ENCODE measurements at regions not wholly inside any gene's neighbourhood (a gene's known extent, or its start where the extent isn't known, plus 50 kb on each side); places are given as distances from the start of the nearest gene placed in this dataset.

GRCh38 chr6:123747515-123747914 lies 56.1 kb upstream of the NKAIN2 start:
- Histone ChIP-seq H3K27me3 (replicated peaks; ENCODE audit: control insufficient read depth, insufficient read depth, low read length) (no peaks in the 10 kb centered on the region), H3K4me3 (replicated peaks; ENCODE audit: low read depth, low read length) (no peak overlapping the region), H3K36me3 (ENCODE audit: control insufficient read depth, insufficient read depth, low read length) (no peaks in the 10 kb centered on the region)
- no peak for DNase-seq (ENCODE audit: extremely low read depth, insufficient read length)
- TF ChIP-seq CTCF (IDR thresholded peaks at IDR 0.05; ENCODE audit: insufficient read depth, low read length, poor library complexity, severe bottlenecking) = no peak

- Histone ChIP-seq H3K4me3 (replicated peaks; ENCODE audit: low read depth, low read length) (no peak overlapping the region), H3K36me3 (ENCODE audit: control insufficient read depth, insufficient read depth, low read length) (no peaks in the 10 kb centered on the region), H3K27me3 (replicated peaks; ENCODE audit: control insufficient read depth, insufficient read depth, low read length) (no peaks in the 10 kb centered on the region)
- no peak for DNase-seq (ENCODE audit: extremely low read depth, insufficient read length)
- no peak for TF ChIP-seq CTCF (IDR thresholded peaks at IDR 0.05; ENCODE audit: insufficient read depth, low read length, poor library complexity, severe bottlenecking)
Observed at GRCh38 chr6:123745895-123746294, 57.8 kb upstream of the NKAIN2 start.

GRCh38 chr6:123744840-123745239 lies 58.8 kb upstream of the NKAIN2 start:
- Histone ChIP-seq H3K27me3 (replicated peaks; ENCODE audit: control insufficient read depth, insufficient read depth, low read length) (no peaks in the 10 kb centered on the region), H3K36me3 (ENCODE audit: control insufficient read depth, insufficient read depth, low read length) (no peaks in the 10 kb centered on the region), H3K4me3 (replicated peaks; ENCODE audit: low read depth, low read length) (no peak overlapping the region)
- no peak for DNase-seq (ENCODE audit: extremely low read depth, insufficient read length)
- no peak for TF ChIP-seq CTCF (IDR thresholded peaks at IDR 0.05; ENCODE audit: insufficient read depth, low read length, poor library complexity, severe bottlenecking)

GRCh38 chr6:123742626-123743025 lies 61.0 kb upstream of the NKAIN2 start:
- H3K27me3 ChIP-seq (replicated peaks; ENCODE audit: control insufficient read depth, insufficient read depth, low read length) = no peaks in the 10 kb centered on the region
- H3K36me3 ChIP-seq (ENCODE audit: control insufficient read depth, insufficient read depth, low read length) = no peaks in the 10 kb centered on the region
- H3K4me3 ChIP-seq (replicated peaks; ENCODE audit: low read depth, low read length) = no peak overlapping the region
- no peak for TF ChIP-seq CTCF (IDR thresholded peaks at IDR 0.05; ENCODE audit: insufficient read depth, low read length, poor library complexity, severe bottlenecking)
- no peak for DNase-seq (ENCODE audit: extremely low read depth, insufficient read length)

GRCh38 chr6:123733180-123733579 lies 70.5 kb upstream of the NKAIN2 start:
- DNase-seq (ENCODE audit: extremely low read depth, insufficient read length) = no peak
- H3K4me3 ChIP-seq (replicated peaks; ENCODE audit: low read depth, low read length) = no peak overlapping the region

More at GRCh38 chr6:123733180-123733579, 70.5 kb upstream of the NKAIN2 start:
- no peak for TF ChIP-seq CTCF (IDR thresholded peaks at IDR 0.05; ENCODE audit: insufficient read depth, low read length, poor library complexity, severe bottlenecking)
- no peaks in the 10 kb centered on the region for H3K36me3 ChIP-seq (ENCODE audit: control insufficient read depth, insufficient read depth, low read length)
- no peaks in the 10 kb centered on the region for H3K27me3 ChIP-seq (replicated peaks; ENCODE audit: control insufficient read depth, insufficient read depth, low read length)
